Activated naive CD8-positive, alpha-beta T cell treated with anti-CD3 and anti-CD28 coated beads for 36 hours (primary cell): ENCODE measurements at regions not wholly inside any gene's neighbourhood (a gene's known extent, or its start where the extent isn't known, plus 50 kb on each side); places are given as distances from the start of the nearest gene placed in this dataset.
"Not testable (repeated sequence)": the region's sequence is repeated elsewhere in the genome, so short reads cannot be mapped to it uniquely, and the experiment has no call there.

Experiments used
- DNase-seq: peaks from one replicate; pipeline ENCODE4 v3.0.0; 2021
- H3K27ac Mint-ChIP-seq: one replicate; pipeline ENCODE4 v1.8.0; 2022; ENCODE audit warnings: mild to moderate bottlenecking, moderate library complexity, mixed read lengths
- H3K27me3 Mint-ChIP-seq: one replicate; pipeline ENCODE4 v1.8.0; 2022; ENCODE audit warnings: mild to moderate bottlenecking, mixed read lengths
- H3K36me3 Mint-ChIP-seq: one replicate; pipeline ENCODE4 v1.8.0; 2021; ENCODE audit warnings: mild to moderate bottlenecking, mixed read lengths
- H3K4me1 Mint-ChIP-seq: one replicate; pipeline ENCODE4 v1.8.0; 2021; ENCODE audit warnings: mixed read lengths
- H3K4me3 Mint-ChIP-seq: one replicate; pipeline ENCODE4 v1.8.0; 2022; ENCODE audit warnings: mild to moderate bottlenecking, moderate library complexity, mixed read lengths
- H3K9me3 Mint-ChIP-seq: one replicate; pipeline ENCODE4 v1.8.0; 2022; ENCODE audit warnings: mixed read lengths

- peaks cover 27% of the 10 kb centered on the region for H3K4me1 Mint-ChIP-seq
- peaks cover 18% of the 10 kb centered on the region for H3K36me3 Mint-ChIP-seq
- H3K9me3 Mint-ChIP-seq, H3K27me3 Mint-ChIP-seq, H3K4me3 Mint-ChIP-seq: not testable (repeated sequence)
- peak; percentile 76 for DNase-seq
- peak overlapping the region; percentile 63 for H3K27ac Mint-ChIP-seq
Observed at GRCh38 chr2:87466591-87467120, 281.2 kb upstream of the PLGLB2 start.

- H3K4me3 Mint-ChIP-seq, H3K9me3 Mint-ChIP-seq, H3K27me3 Mint-ChIP-seq, DNase-seq: not testable (repeated sequence)
- Mint-ChIP-seq H3K27ac (peak overlapping the region; percentile 81), H3K4me1 (peaks cover 27% of the 10 kb centered on the region), H3K36me3 (peaks cover 18% of the 10 kb centered on the region)
Observed at GRCh38 chr2:87468429-87468981, 279.4 kb upstream of the PLGLB2 start.

- not testable (repeated sequence) for H3K27me3 Mint-ChIP-seq, H3K9me3 Mint-ChIP-seq
- peak; percentile 49 for DNase-seq
- H3K36me3 Mint-ChIP-seq = peaks cover 18% of the 10 kb centered on the region
- peaks cover 25% of the 10 kb centered on the region for H3K4me1 Mint-ChIP-seq
- peak overlapping the region; percentile 98 for H3K27ac Mint-ChIP-seq
- peak overlapping the region; percentile 80 for H3K4me3 Mint-ChIP-seq
Observed at GRCh38 chr2:87469180-87470151, 278.4 kb upstream of the PLGLB2 start.

- H3K4me1 Mint-ChIP-seq = peaks cover 20% of the 10 kb centered on the region
- peaks cover 20% of the 10 kb centered on the region for H3K36me3 Mint-ChIP-seq
- H3K27ac Mint-ChIP-seq = peak overlapping the region; percentile 98
- peak overlapping the region; percentile 82 for H3K4me3 Mint-ChIP-seq
- DNase-seq = peak; percentile 57
- H3K27me3 Mint-ChIP-seq, H3K9me3 Mint-ChIP-seq: not testable (repeated sequence)
Observed at GRCh38 chr2:87470381-87471380, 277.2 kb upstream of the PLGLB2 start.

GRCh38 chr2:87471478-87471877, 276.4 kb upstream of the PLGLB2 start:
- DNase-seq, H3K9me3 Mint-ChIP-seq, H3K27me3 Mint-ChIP-seq: not testable (repeated sequence)
- Mint-ChIP-seq H3K4me1 (peaks cover 21% of the 10 kb centered on the region), H3K27ac (peak overlapping the region; percentile 94), H3K36me3 (peaks cover 21% of the 10 kb centered on the region), H3K4me3 (peak overlapping the region; percentile 82)

GRCh38 chr2:87476223-87476872, 271.5 kb upstream of the PLGLB2 start:
- not testable (repeated sequence) for H3K27me3 Mint-ChIP-seq, H3K9me3 Mint-ChIP-seq, DNase-seq
- peaks cover 16% of the 10 kb centered on the region for H3K4me1 Mint-ChIP-seq
- peak overlapping the region; percentile 37 for H3K4me3 Mint-ChIP-seq
- H3K36me3 Mint-ChIP-seq = peaks cover 27% of the 10 kb centered on the region
- peak overlapping the region; percentile 96 for H3K27ac Mint-ChIP-seq

GRCh38 chr2:87476936-87477335, 271.0 kb upstream of the PLGLB2 start:
- Mint-ChIP-seq H3K36me3 (peaks cover 29% of the 10 kb centered on the region), H3K4me3 (peak overlapping the region; percentile 30), H3K4me1 (peaks cover 16% of the 10 kb centered on the region), H3K27ac (peak overlapping the region; percentile 96)
- not testable (repeated sequence) for H3K27me3 Mint-ChIP-seq, H3K9me3 Mint-ChIP-seq
- peak; percentile 49 for DNase-seq

- DNase-seq, H3K4me3 Mint-ChIP-seq, H3K27ac Mint-ChIP-seq, H3K27me3 Mint-ChIP-seq, H3K9me3 Mint-ChIP-seq: not testable (repeated sequence)
- Mint-ChIP-seq H3K4me1 (peaks cover 21% of the 10 kb centered on the region), H3K36me3 (peaks cover 35% of the 10 kb centered on the region)
Observed at GRCh38 chr2:87477669-87478428, 270.0 kb upstream of the PLGLB2 start.

GRCh38 chr2:87478911-87479310, 269.0 kb upstream of the PLGLB2 start:
- not testable (repeated sequence) for H3K27ac Mint-ChIP-seq, H3K27me3 Mint-ChIP-seq, H3K9me3 Mint-ChIP-seq, H3K4me3 Mint-ChIP-seq, DNase-seq
- Mint-ChIP-seq H3K36me3 (peaks cover 37% of the 10 kb centered on the region), H3K4me1 (peaks cover 23% of the 10 kb centered on the region)

GRCh38 chr2:87483093-87483680, 264.7 kb upstream of the PLGLB2 start:
- Mint-ChIP-seq H3K27ac (peak overlapping the region; percentile 62), H3K4me1 (peaks cover 21% of the 10 kb centered on the region), H3K36me3 (peaks cover 22% of the 10 kb centered on the region)
- H3K27me3 Mint-ChIP-seq, H3K9me3 Mint-ChIP-seq, H3K4me3 Mint-ChIP-seq: not testable (repeated sequence)
- peak; percentile 13 for DNase-seq

- H3K27me3 Mint-ChIP-seq, H3K9me3 Mint-ChIP-seq, DNase-seq, H3K27ac Mint-ChIP-seq, H3K4me3 Mint-ChIP-seq: not testable (repeated sequence)
- peaks cover 21% of the 10 kb centered on the region for H3K4me1 Mint-ChIP-seq
- H3K36me3 Mint-ChIP-seq = peaks cover 25% of the 10 kb centered on the region
Observed at GRCh38 chr2:87484363-87484762, 263.5 kb upstream of the PLGLB2 start.

GRCh38 chr2:87485455-87485854, 262.4 kb upstream of the PLGLB2 start:
- Mint-ChIP-seq H3K27ac (peak overlapping the region; percentile 38), H3K4me1 (peaks cover 18% of the 10 kb centered on the region), H3K36me3 (peaks cover 20% of the 10 kb centered on the region)
- DNase-seq, H3K27me3 Mint-ChIP-seq, H3K4me3 Mint-ChIP-seq, H3K9me3 Mint-ChIP-seq: not testable (repeated sequence)

- not testable (repeated sequence) for H3K27ac Mint-ChIP-seq, H3K9me3 Mint-ChIP-seq
Observed at GRCh38 chr2:87485884-87486283, 262.0 kb upstream of the PLGLB2 start.

More at GRCh38 chr2:87485884-87486283, 262.0 kb upstream of the PLGLB2 start:
- not testable (repeated sequence) for H3K27me3 Mint-ChIP-seq, H3K4me3 Mint-ChIP-seq, DNase-seq
- peaks cover 17% of the 10 kb centered on the region for H3K36me3 Mint-ChIP-seq
- peaks cover 18% of the 10 kb centered on the region for H3K4me1 Mint-ChIP-seq
